HCEC 1CT (cell line): ENCODE measurements at regions not wholly inside any gene's neighbourhood (a gene's known extent, or its start where the extent isn't known, plus 50 kb on each side); places are given as distances from the start of the nearest gene placed in this dataset.

Experiments used
- DNase-seq: peaks from one replicate; pipeline ENCODE4 v3.0.0-alpha.2; 2017

GRCh38 chr1:55725378-55725777 is 510.2 kb upstream of the USP24 start:
- DNase-seq, result peak; percentile 82

GRCh38 chr1:55724551-55725325 is 509.6 kb upstream of the USP24 start:
- DNase-seq, result peak; percentile 98

- DNase-seq, result no peak
Observed at GRCh38 chr1:55723001-55723400, 507.8 kb upstream of the USP24 start.

GRCh38 chr1:55720261-55720660 is 505.1 kb upstream of the USP24 start:
- peak; percentile 79 for DNase-seq

- DNase-seq, result peak; percentile 100
Observed at GRCh38 chr1:55718758-55719671, 503.9 kb upstream of the USP24 start.

GRCh38 chr1:55717111-55717510 is 501.9 kb upstream of the USP24 start:
- peak; percentile 61 for DNase-seq

- peak; percentile 57 for DNase-seq
Observed at GRCh38 chr1:55716610-55717009, 501.4 kb upstream of the USP24 start.

- DNase-seq, result peak; percentile 38
Observed at GRCh38 chr1:55716151-55716550, 501.0 kb upstream of the USP24 start.

- no peak for DNase-seq
Observed at GRCh38 chr1:55714230-55714629, 499.1 kb upstream of the USP24 start.

- DNase-seq, result no peak
Observed at GRCh38 chr1:55713516-55713915, 498.4 kb upstream of the USP24 start.

GRCh38 chr1:55712148-55712547 is 497.0 kb upstream of the USP24 start:
- no peak for DNase-seq

- no peak for DNase-seq
Observed at GRCh38 chr1:55708781-55709180, 493.6 kb upstream of the USP24 start.

GRCh38 chr1:55707846-55708245 is 492.7 kb upstream of the USP24 start:
- no peak for DNase-seq

GRCh38 chr1:55707196-55707595 is 492.0 kb upstream of the USP24 start:
- DNase-seq, result no peak

GRCh38 chr1:55706397-55706796 is 491.2 kb upstream of the USP24 start:
- DNase-seq, result no peak

- DNase-seq, result no peak
Observed at GRCh38 chr1:55703726-55704363, 488.7 kb upstream of the USP24 start.

GRCh38 chr1:55702064-55702463 is 486.9 kb upstream of the USP24 start:
- peak; percentile 50 for DNase-seq

- peak; percentile 53 for DNase-seq
Observed at GRCh38 chr1:55700359-55701130, 485.4 kb upstream of the USP24 start.

GRCh38 chr1:55699228-55699627 is 484.1 kb upstream of the USP24 start:
- DNase-seq, result no peak

- no peak for DNase-seq
Observed at GRCh38 chr1:55697997-55698535, 482.9 kb upstream of the USP24 start.

GRCh38 chr1:55696891-55697290 is 481.7 kb upstream of the USP24 start:
- peak; percentile 18 for DNase-seq

GRCh38 chr1:55696181-55696754 is 481.1 kb upstream of the USP24 start:
- peak; percentile 98 for DNase-seq
